Adrenal gland (tissue), 9 donors: ENCODE measurements at regions not wholly inside any gene's neighbourhood (a gene's known extent, or its start where the extent isn't known, plus 50 kb on each side); places are given as distances from the start of the nearest gene placed in this dataset.

Source experiments
- DNase-seq, 7 donors: peaks; one replicate each; pipeline ENCODE4 v3.0.0-alpha.2; 2019 to 2020
- H3K27ac ChIP-seq, 5 donors: fragments of 200-600 bp; sonication (generic) in 4 of 5; 1 replicate in 3 of 5; 2 replicates in 2 of 5; pipeline versions ENCODE4 v1.5.1 to v1.8.0; 2016 to 2020; ENCODE audit warnings: mild to moderate bottlenecking in 1 of 5
- H3K27me3 ChIP-seq: fragments of 200-600 bp; 2 replicates; pipeline ENCODE4 v1.8.0; 2021
- H3K36me3 ChIP-seq, 2 donors: fragments of 200-600 bp; replicated peaks in 1 of 2; 1 replicate in 1 of 2; 2 replicates in 1 of 2; pipeline versions ENCODE4 v1.5.1 to v1.8.0; 2018 to 2022
- H3K4me1 ChIP-seq, 2 donors: fragments of 200-600 bp; replicated peaks in 1 of 2; 1 replicate in 1 of 2; 2 replicates in 1 of 2; pipeline versions ENCODE4 v1.5.1 to v1.8.0; 2018 to 2021
- H3K4me3 ChIP-seq, 4 donors: fragments of 200-600 bp; sonication (generic) in 3 of 4; one replicate each; pipeline ENCODE4 v1.5.1; 2016 to 2018
- H3K9me3 ChIP-seq, 3 donors: fragments of 200-600 bp; sonication (generic) in 1 of 3; replicated peaks in 1 of 3; 1 replicate in 2 of 3; 2 replicates in 1 of 3; pipeline versions ENCODE4 v1.5.1 to v1.8.0; 2016 to 2021
- POLR2A ChIP-seq, 2 donors: fragments of 450-650 bp; IDR thresholded peaks; one replicate each; pipeline ENCODE4 v1.6.1; 2017; ENCODE audit warnings: antibody characterized with exemption in 2 of 2, mild to moderate bottlenecking in 2 of 2, moderate library complexity in 1 of 2
- WGBS, 4 donors: extraction: QIAGEN DNeasy Blood & Tissue Kit in 2 of 4; methylation state at CpG; one replicate each; pipeline versions ENCODE4 v1.1.5 to v1.1.7; 2013 to 2017; 5-methylcytosine and 5-hydroxymethylcytosine counted together
- intact Hi-C, 2 donors: fragments of 100-400 bp; cut with DNase I; formaldehyde crosslinking; loops; one replicate each; pipeline versions ENCODE4 v1.14.1 to v1.15.0; 2022 to 2023
- TF ChIP-seq, protein P1 (sequence below), 6 experiments: fragments of 450-650 bp in 4 of 6; fragments of 200-600 bp in 2 of 6; sonication (generic) in 1 of 6; IDR thresholded peaks; 1 replicate in 5 of 6; 2 replicates in 1 of 6; pipeline versions ENCODE4 v1.5.1 to v1.8.0; 2016 to 2021; ENCODE audit warnings: antibody characterized with exemption in 6 of 6, mild to moderate bottlenecking in 2 of 6, moderate library complexity in 1 of 6
- donor health status: healthy with polysubstance abuse.
- donor health status: Bipolar disorder and iron deficiency.
- donor health status: DM: yes; HTN: yes; CAD: no.
- donor health status: DM: no; HTN: no; CAD: no.
- donor health status: DM: no; HTN: no; CAD: no.

GRCh38 chr20:60122671-60123070 is 164.4 kb downstream of the CDH26 start:
- no peaks in the 10 kb centered on the region for H3K9me3 ChIP-seq
- no peak overlapping the region for H3K27ac ChIP-seq
- no peak for DNase-seq
- TF ChIP-seq, protein P1, sequence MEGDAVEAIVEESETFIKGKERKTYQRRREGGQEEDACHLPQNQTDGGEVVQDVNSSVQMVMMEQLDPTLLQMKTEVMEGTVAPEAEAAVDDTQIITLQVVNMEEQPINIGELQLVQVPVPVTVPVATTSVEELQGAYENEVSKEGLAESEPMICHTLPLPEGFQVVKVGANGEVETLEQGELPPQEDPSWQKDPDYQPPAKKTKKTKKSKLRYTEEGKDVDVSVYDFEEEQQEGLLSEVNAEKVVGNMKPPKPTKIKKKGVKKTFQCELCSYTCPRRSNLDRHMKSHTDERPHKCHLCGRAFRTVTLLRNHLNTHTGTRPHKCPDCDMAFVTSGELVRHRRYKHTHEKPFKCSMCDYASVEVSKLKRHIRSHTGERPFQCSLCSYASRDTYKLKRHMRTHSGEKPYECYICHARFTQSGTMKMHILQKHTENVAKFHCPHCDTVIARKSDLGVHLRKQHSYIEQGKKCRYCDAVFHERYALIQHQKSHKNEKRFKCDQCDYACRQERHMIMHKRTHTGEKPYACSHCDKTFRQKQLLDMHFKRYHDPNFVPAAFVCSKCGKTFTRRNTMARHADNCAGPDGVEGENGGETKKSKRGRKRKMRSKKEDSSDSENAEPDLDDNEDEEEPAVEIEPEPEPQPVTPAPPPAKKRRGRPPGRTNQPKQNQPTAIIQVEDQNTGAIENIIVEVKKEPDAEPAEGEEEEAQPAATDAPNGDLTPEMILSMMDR (IDR thresholded peaks at IDR 0.05), result no peak
- no peak for TF ChIP-seq POLR2A (IDR thresholded peaks at IDR 0.05)
- H3K4me1 ChIP-seq, result no peaks in the 10 kb centered on the region
- no peaks in the 10 kb centered on the region for H3K27me3 ChIP-seq
- 85 to 92% (median 88%) methylated on average over 4 of the region's 4 CpGs for WGBS, 4 donors
- intact Hi-C loops, result no loop called here
- H3K4me3 ChIP-seq, result no peak overlapping the region
- no peaks in the 10 kb centered on the region for H3K36me3 ChIP-seq

DNA sequence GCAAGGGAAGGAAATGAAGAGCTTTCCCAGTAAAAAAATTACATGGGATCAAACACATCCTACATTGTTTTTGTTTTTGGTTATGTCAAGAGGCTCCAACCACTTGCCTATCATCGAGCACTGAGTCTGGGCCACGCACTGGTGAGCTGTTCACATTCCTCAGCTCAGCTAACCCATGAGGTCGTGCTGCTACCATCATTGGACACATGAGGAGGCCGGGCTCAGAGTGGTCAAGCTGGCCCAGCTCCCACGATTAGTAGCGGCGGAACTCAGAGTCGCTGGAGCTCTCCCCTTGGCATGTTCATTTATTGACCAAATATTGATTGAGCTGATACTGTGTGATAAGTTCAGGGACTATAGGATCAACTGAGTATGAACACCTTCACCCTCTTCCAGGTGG is 164.9 kb downstream of the CDH26 start:
- intact Hi-C loops, result no loop called here
- Histone ChIP-seq H3K36me3 (no peaks in the 10 kb centered on the region), H3K4me3 (no peak overlapping the region), H3K9me3 (no peaks in the 10 kb centered on the region), H3K27ac (no peak overlapping the region), H3K4me1 (no peaks in the 10 kb centered on the region), H3K27me3 (no peaks in the 10 kb centered on the region)
- WGBS, 4 donors, result 71 to 85% (median 81%) methylated on average over 8 of the region's 8 CpGs
- TF ChIP-seq, protein P1 (IDR thresholded peaks at IDR 0.05), result no peak
- TF ChIP-seq POLR2A (IDR thresholded peaks at IDR 0.05), result no peak
- DNase-seq, result no peak

- H3K4me3 ChIP-seq, result no peak overlapping the region
- no peaks in the 10 kb centered on the region for H3K36me3 ChIP-seq
- no peaks in the 10 kb centered on the region for H3K9me3 ChIP-seq
- intact Hi-C loops, result no loop called here
- 70 to 85% (median 81%) methylated on average over 4 of the region's 4 CpGs for WGBS, 4 donors
- H3K27ac ChIP-seq, result no peak overlapping the region
- no peaks in the 10 kb centered on the region for H3K27me3 ChIP-seq
- no peak for DNase-seq
- no peaks in the 10 kb centered on the region for H3K4me1 ChIP-seq
- TF ChIP-seq, protein P1 (IDR thresholded peaks at IDR 0.05), result no peak
- TF ChIP-seq POLR2A (IDR thresholded peaks at IDR 0.05), result no peak
Observed at GRCh38 chr20:60123652-60124051, 165.4 kb downstream of the CDH26 start.

GRCh38 chr20:60124776-60125381 is 166.7 kb downstream of the CDH26 start:
- intact Hi-C loops, result no loop called here
- DNase-seq, result no peak
- WGBS, 4 donors, result 55 to 67% (median 58%) methylated on average over 3 of the region's 3 CpGs
- no peaks in the 10 kb centered on the region for H3K9me3 ChIP-seq
- no peak overlapping the region for H3K27ac ChIP-seq
- TF ChIP-seq, protein P1 (IDR thresholded peaks at IDR 0.05), result no peak
- TF ChIP-seq POLR2A (IDR thresholded peaks at IDR 0.05), result no peak
- H3K4me1 ChIP-seq, result no peaks in the 10 kb centered on the region
- no peak overlapping the region for H3K4me3 ChIP-seq
- no peaks in the 10 kb centered on the region for H3K36me3 ChIP-seq
- H3K27me3 ChIP-seq, result no peaks in the 10 kb centered on the region
